Adrenal gland (tissue), 5 donors: ENCODE measurements at regions not wholly inside any gene's neighbourhood (a gene's known extent, or its start where the extent isn't known, plus 50 kb on each side); places are given as distances from the start of the nearest gene placed in this dataset.
"Not testable (repeated sequence)": the region's sequence is repeated elsewhere in the genome, so short reads cannot be mapped to it uniquely, and the experiment has no call there.

Source experiments
- CTCF ChIP-seq, 6 experiments: fragments of 450-650 bp in 4 of 6; fragments of 200-600 bp in 2 of 6; sonication (generic) in 1 of 6; IDR thresholded peaks; 1 replicate in 5 of 6; 2 replicates in 1 of 6; pipeline versions ENCODE4 v1.5.1 to v1.8.0; 2016 to 2021; ENCODE audit warnings: antibody characterized with exemption in 6 of 6, mild to moderate bottlenecking in 2 of 6, moderate library complexity in 1 of 6
- POLR2A ChIP-seq, 2 donors: fragments of 450-650 bp; IDR thresholded peaks; one replicate each; pipeline ENCODE4 v1.6.1; 2017; ENCODE audit warnings: antibody characterized with exemption in 2 of 2, mild to moderate bottlenecking in 2 of 2, moderate library complexity in 1 of 2
- donor health status: DM: no; HTN: no; CAD: no.

GRCh38 chr16:29607428-29607823, 55.6 kb upstream of the SPN start:
- TF ChIP-seq CTCF, POLR2A (IDR thresholded peaks at IDR 0.05): not testable (repeated sequence)
